ENCODE measurements at regions not wholly inside any gene's neighbourhood (a gene's known extent, or its start where the extent isn't known, plus 50 kb on each side); places are given as distances from the start of the nearest gene placed in this dataset.
"Not testable (repeated sequence)": the region's sequence is repeated elsewhere in the genome, so short reads cannot be mapped to it uniquely, and the experiment has no call there.

DNA sequence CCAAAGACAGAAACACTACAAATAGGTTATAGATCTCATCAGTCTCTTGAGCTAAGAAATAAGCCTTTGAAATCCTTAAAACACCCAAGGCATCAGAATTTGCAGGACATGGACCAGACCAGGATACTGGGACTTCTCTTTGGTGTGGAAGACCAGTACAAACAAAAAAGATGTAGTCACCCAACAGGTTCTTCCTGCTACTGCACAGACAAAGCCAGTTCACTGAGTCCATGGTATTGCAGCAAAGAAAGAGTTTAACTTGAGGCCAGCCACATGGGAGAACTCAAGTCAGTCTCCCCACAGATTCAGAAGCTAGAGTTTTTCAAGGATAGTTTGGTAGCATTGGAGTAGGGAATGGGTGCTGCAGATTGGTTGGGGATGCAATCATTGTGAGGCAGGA is 169.6 kb upstream of the NDUFV2 start:
- TF ChIP-seq POLR2A (IDR thresholded peaks at IDR 0.05) (no peak), POLR2AphosphoS5 (IDR thresholded peaks at IDR 0.05; ENCODE audit: insufficient read depth in 1 of 2, low read depth in 1 of 2) (no peak)
- TF ChIP-seq, protein P1, sequence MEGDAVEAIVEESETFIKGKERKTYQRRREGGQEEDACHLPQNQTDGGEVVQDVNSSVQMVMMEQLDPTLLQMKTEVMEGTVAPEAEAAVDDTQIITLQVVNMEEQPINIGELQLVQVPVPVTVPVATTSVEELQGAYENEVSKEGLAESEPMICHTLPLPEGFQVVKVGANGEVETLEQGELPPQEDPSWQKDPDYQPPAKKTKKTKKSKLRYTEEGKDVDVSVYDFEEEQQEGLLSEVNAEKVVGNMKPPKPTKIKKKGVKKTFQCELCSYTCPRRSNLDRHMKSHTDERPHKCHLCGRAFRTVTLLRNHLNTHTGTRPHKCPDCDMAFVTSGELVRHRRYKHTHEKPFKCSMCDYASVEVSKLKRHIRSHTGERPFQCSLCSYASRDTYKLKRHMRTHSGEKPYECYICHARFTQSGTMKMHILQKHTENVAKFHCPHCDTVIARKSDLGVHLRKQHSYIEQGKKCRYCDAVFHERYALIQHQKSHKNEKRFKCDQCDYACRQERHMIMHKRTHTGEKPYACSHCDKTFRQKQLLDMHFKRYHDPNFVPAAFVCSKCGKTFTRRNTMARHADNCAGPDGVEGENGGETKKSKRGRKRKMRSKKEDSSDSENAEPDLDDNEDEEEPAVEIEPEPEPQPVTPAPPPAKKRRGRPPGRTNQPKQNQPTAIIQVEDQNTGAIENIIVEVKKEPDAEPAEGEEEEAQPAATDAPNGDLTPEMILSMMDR (IDR thresholded peaks at IDR 0.05), result no peak
- Histone ChIP-seq H3K9me3 (no peaks in the 10 kb centered on the region), H3K4me3 (no peak overlapping the region), H3K36me3 (no peaks in the 10 kb centered on the region), H3K27me3 (no peaks in the 10 kb centered on the region), H3K4me1 (no peaks in the 10 kb centered on the region), H3K27ac (no peak overlapping the region)
- intact Hi-C loops (cut with DNase I), result no loop called here
- no peak for DNase-seq (ENCODE audit: extremely low spot score in 2 of 2)

DNA sequence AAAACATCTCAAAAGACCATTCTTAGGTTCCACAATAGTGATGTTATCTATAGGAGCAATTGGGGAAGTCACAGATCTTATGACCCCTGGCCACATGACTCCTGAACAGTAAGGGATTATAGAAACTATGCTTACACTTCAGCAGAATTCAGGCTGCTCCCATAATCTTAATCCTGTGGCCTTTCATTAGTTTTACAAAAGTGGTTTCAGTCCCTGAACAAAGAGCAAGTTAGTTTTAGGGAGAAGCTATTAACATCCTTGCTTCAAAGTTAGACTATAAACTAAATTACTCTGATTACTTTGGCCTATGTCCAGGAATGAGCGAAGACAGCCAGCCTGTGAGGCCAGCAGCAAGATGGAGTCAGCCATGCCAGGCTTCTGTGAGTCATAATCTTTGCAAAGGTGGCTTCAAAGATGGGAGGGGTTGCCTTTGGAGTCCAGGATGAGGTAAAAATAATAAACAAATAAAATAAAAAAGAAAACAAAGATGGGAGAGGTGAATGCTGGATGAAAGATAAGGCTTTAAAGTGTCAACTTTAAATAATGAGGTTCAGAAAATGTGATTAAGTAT is 168.7 kb upstream of the NDUFV2 start:
- Histone ChIP-seq H3K27me3 (no peaks in the 10 kb centered on the region), H3K4me3 (no peak overlapping the region), H3K27ac (no peak overlapping the region), H3K4me1 (no peaks in the 10 kb centered on the region), H3K36me3 (no peaks in the 10 kb centered on the region), H3K9me3 (no peaks in the 10 kb centered on the region)
- intact Hi-C loops (cut with DNase I), result no loop called here
- DNase-seq (ENCODE audit: extremely low spot score in 2 of 2), result no peak
- TF ChIP-seq POLR2A (IDR thresholded peaks at IDR 0.05) (no peak), POLR2AphosphoS5 (IDR thresholded peaks at IDR 0.05; ENCODE audit: insufficient read depth in 1 of 2, low read depth in 1 of 2) (no peak)
- TF ChIP-seq, protein P1 (IDR thresholded peaks at IDR 0.05), result no peak

DNA sequence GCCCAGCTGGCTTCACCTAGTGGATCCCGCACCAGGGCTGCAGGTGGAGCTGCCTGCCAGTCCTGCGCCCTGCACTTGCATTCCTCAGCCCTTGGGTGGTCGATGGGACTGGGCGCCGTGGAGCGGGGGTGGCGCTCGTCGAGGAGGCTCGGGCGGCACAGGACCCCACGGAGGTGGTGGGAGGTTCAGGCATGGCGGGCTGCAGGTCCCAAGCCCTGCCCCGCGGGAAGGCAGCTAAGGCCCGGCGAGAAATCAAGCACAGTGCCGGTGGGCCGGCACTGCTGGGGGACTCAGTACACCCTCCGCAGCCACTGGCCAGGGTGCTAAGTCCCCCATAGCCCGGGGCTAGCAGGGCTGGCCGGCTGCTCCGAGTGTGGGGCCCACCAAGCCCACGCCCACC is 167.2 kb upstream of the NDUFV2 start:
- H3K27ac ChIP-seq; H3K4me3 ChIP-seq; H3K9me3 ChIP-seq; H3K36me3 ChIP-seq; H3K27me3 ChIP-seq; H3K4me1 ChIP-seq; intact Hi-C loops (cut with DNase I); DNase-seq (ENCODE audit: extremely low spot score in 2 of 2): not testable (repeated sequence)

DNA sequence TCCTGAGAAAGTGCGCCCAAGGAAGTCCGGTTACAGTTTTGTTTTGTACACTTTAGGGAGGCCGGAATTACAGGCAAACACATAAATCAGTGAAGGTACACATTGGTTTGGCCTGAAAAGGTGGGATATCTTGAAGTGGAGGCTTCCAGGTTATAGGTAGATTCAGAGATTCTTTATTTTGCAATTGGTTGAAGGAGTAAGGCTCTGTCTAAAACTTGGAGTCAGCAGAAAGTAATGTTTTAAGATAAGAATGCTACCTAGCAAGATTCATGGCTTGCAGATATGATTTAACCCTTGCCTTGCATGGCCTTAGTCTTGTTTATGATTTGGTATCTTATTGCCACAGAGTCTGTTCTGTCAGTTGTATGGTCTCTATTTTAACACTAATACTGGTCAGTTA is 165.9 kb upstream of the NDUFV2 start:
- no peaks in the 10 kb centered on the region for H3K36me3 ChIP-seq
- H3K4me3 ChIP-seq, result no peak overlapping the region
- no peak overlapping the region for H3K27ac ChIP-seq
- no peak for DNase-seq (ENCODE audit: extremely low spot score in 2 of 2)
- H3K27me3 ChIP-seq, result no peaks in the 10 kb centered on the region
- H3K9me3 ChIP-seq, result no peaks in the 10 kb centered on the region
- TF ChIP-seq POLR2A (IDR thresholded peaks at IDR 0.05) (no peak), POLR2AphosphoS5 (IDR thresholded peaks at IDR 0.05; ENCODE audit: insufficient read depth in 1 of 2, low read depth in 1 of 2) (no peak)
- TF ChIP-seq, protein P1 (IDR thresholded peaks at IDR 0.05), result no peak
- intact Hi-C loops (cut with DNase I), result no loop called here
- H3K4me1 ChIP-seq, result no peaks in the 10 kb centered on the region

DNA sequence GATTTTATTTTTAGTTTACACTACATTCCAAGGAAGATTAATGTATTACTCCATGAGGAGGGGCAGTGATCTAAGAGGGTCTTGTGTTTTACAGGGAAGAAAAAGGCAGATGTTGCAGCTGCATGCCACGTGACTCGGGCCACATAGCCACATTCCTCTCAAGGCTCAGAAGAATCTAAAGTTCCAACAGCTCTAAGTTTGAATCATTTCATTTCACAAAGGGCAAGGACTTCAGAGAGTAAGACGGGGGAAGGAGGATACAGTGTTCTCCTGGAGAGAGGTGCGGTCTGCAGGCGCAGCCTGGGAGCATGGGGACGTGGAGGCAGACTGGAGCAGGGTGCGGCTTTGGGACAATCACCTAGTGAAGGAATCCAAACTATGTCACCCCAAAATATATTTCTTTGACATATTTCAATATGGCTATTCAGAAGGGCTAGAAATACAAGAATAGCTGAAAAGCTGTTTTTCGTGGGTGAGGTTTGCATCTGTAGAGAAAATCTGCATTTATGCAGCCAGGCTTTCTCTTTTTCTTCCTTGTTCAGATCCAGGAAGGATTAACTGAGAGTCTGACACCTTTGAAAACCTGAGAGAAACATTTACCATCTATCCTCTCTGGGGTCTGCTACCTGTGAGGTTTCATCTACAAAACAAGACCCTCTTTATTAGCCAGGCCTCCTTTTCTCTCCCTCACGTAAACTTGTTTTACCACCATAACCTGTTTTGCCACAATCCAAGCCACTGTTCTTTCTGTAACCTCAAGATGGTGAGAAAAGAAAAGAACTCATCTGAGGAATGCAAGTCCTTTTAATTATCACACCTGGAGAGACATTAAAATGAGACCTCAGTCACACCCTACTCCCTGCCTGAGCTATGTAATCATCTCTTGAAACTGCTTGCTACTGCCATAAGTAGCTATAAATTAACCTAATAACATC is 165.1 kb upstream of the NDUFV2 start:
- H3K27me3 ChIP-seq, result no peaks in the 10 kb centered on the region
- H3K4me1 ChIP-seq, result no peaks in the 10 kb centered on the region
- no peaks in the 10 kb centered on the region for H3K36me3 ChIP-seq
- no peak overlapping the region for H3K27ac ChIP-seq
- intact Hi-C loops (cut with DNase I), result no loop called here
- no peak for DNase-seq (ENCODE audit: extremely low spot score in 2 of 2)
- no peak overlapping the region for H3K4me3 ChIP-seq
- TF ChIP-seq POLR2AphosphoS5 (IDR thresholded peaks at IDR 0.05; ENCODE audit: insufficient read depth in 1 of 2, low read depth in 1 of 2) (no peak), POLR2A (IDR thresholded peaks at IDR 0.05) (no peak)
- TF ChIP-seq, protein P1 (IDR thresholded peaks at IDR 0.05), result no peak
- H3K9me3 ChIP-seq, result no peaks in the 10 kb centered on the region
